Stimulated activated naive CD8-positive, alpha-beta T cell treated with anti-CD3 and anti-CD28 coated beads, Interleukin-15, amount 100 ng/mL, for 72 hours (primary cell): ENCODE measurements at regions not wholly inside any gene's neighbourhood (a gene's known extent, or its start where the extent isn't known, plus 50 kb on each side); places are given as distances from the start of the nearest gene placed in this dataset.

Source experiments
- ATAC-seq: fragments of 150-1000 bp; cut with Tn5 transposase; 2 replicates; pipeline ENCODE4 v1.10.0; 2021; ENCODE audit warnings: mild to moderate bottlenecking, moderate library complexity
- DNase-seq, 2 donors: peaks; one replicate each; pipeline ENCODE4 v3.0.0; 2021 to 2022
- H3K27ac Mint-ChIP-seq, 2 donors: one replicate each; pipeline ENCODE4 v1.8.0; 2022; ENCODE audit warnings: mild to moderate bottlenecking in 2 of 2, mixed read lengths in 2 of 2, moderate library complexity in 2 of 2
- H3K27me3 Mint-ChIP-seq: one replicate; pipeline ENCODE4 v1.8.0; 2022; ENCODE audit warnings: mixed read lengths
- H3K4me1 Mint-ChIP-seq: one replicate; pipeline ENCODE4 v1.8.0; 2022; ENCODE audit warnings: mild to moderate bottlenecking, mixed read lengths
- H3K4me3 Mint-ChIP-seq, 2 donors: one replicate each; pipeline ENCODE4 v1.8.0; 2022; ENCODE audit warnings: mild to moderate bottlenecking in 2 of 2, mixed read lengths in 2 of 2, moderate library complexity in 1 of 2
- H3K9me3 Mint-ChIP-seq, 2 donors: one replicate each; pipeline ENCODE4 v1.8.0; 2022; ENCODE audit warnings: mixed read lengths in 2 of 2

DNA sequence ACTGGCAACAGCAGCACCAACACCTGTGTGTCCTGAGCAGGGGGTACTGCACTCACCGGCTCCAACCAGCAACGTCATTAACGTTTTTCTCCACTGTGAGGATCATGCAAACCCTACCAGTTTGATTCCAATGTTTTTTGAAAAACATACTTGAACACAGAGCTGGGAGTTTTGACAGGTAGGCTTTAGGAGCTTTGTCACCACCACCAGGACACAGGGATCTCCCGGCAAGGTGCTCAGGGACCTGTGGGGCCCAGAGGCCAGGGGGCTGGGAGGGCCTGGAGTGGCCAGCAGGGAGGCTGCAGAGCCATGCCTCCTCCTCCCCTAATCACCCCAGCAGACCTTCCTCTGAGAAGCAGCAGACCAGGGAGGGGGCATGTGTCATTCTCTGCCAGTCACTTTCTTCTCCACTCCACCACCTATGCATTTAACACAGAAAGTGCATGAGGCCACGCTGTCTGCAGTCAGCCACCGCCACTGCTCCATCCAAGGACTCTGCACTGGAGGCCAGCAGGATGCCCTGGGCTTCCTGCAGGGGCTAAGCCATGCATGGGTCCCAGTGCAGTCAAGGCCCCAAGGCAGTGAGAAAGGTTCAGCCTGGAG lies 768.2 kb downstream of the KCNJ18 start:
- Mint-ChIP-seq H3K27ac (no peak overlapping the region), H3K27me3 (no peaks in the 10 kb centered on the region), H3K4me1 (no peaks in the 10 kb centered on the region), H3K4me3 (no peak overlapping the region), H3K9me3 (peaks cover 13 to 46% of the 10 kb centered on the region in 2 donors)
- ATAC-seq (no peak), DNase-seq (no peak)

DNA sequence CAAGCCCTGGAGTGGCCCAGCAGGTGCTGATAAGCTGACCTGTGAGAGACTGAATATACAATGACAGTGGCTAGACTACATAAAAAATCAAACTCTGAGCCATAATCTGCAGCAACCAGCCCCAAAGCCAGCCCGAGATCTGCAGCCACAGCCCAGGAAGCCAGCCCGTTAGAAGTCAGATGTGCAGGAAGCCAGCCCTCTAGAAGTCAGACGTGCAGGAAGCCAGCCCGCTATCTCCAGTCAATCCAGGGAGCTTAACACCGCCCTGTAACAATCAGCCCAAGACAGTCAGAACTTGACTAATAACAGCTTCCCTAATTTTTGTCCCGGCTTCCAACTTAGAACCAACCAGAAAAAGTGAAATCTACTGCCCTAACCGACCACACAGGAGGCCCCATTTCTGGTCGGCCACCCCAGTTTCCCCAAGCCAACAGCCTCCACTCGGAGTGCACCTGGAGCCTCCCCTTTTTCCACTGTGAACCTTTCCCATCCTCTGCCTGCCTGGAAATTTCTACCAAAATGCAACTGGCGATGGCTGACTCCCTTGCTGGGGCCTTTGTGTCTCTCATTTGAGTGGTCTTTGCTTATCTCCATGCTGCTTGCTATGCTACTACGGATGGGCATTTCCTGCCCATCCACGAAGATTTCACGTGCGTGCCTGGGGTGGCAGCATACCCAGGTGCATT lies 769.3 kb downstream of the KCNJ18 start:
- ATAC-seq = no peak

DNA sequence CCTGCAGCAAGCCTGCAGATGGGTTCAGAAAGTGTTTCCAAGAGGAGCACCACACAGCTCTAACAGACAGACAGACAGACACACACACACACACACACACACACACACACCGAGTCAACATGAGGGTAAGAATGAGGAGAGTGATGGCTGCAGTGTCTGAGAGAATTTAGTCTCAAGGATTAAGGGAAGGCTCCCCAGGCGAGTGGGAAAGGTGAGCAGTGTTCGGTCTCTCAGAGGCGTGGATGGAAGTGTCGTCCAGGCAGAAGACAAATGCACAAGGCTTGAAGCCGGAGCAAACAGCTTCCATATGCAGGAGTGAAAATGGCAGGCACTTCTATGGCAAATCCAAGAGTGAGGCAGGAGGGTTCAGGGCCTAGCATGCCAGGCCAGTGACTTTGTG lies 770.1 kb downstream of the KCNJ18 start:
- Mint-ChIP-seq H3K4me1 (no peaks in the 10 kb centered on the region), H3K9me3 (peaks cover 18 to 48% of the 10 kb centered on the region in 2 donors), H3K27me3 (no peaks in the 10 kb centered on the region), H3K4me3 (no peak overlapping the region), H3K27ac (no peak overlapping the region)
- ATAC-seq = no peak
- no peak for DNase-seq

More for the DNA sequence above, 769.3 kb downstream of the KCNJ18 start:
- Mint-ChIP-seq H3K9me3 (peaks cover 17 to 44% of the 10 kb centered on the region in 2 donors), H3K27me3 (no peaks in the 10 kb centered on the region), H3K4me1 (no peaks in the 10 kb centered on the region), H3K4me3 (no peak overlapping the region), H3K27ac (no peak overlapping the region)
- DNase-seq = no peak

DNA sequence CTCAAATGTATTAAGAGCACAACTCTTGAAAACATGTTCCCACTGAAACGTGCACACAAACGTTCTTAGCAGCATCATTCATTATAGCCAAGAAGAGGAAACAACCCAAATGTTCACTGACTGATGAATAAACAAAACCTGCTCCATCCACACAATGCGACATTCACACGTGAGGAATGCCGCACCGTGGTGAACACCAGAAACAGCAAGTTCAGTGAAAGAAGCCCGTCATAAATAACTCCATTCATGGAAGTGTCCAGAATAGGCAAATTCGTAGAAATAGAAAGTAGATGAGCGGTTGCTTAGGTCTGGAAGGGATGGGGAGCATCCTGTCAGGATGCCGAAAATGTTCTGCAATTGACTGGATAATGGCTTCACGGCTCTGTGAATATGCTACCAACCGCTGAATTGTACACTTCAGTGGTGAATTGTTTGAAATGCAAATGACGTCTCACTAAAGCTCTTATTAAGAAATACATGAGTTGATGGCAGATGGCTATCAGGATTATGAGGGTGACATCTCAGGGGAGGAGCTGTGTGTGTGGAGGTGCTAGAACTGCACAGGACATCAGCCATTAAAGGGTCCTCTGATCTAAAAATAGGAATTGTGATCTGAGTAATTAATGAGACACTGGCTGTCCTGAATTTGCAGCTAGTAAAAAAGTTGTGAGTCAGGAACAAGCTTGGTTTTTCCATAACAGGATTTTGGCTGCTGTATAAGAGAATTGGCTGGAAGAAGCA lies 771.0 kb downstream of the KCNJ18 start:
- Mint-ChIP-seq H3K27me3 (no peaks in the 10 kb centered on the region), H3K27ac (no peak overlapping the region), H3K4me1 (no peaks in the 10 kb centered on the region)

DNA sequence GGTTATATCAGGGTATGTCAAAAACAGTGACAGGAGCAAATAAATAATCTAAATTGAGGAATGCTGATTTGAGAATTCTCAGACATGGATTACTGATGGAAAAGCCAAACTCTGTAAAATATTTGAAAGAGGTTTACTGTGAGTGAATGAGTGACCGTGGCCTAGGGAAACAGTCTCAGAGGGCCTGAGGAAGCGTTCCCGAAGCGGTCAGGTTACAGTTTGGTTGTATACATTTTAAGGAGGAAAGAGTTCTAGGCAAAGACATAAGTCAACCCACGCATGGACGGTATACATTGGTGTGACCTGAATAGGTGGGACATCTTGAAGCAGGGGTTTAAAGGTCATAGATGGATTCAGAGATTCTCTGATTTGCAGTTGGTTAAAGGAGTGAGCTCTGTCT lies 771.7 kb downstream of the KCNJ18 start:
- Mint-ChIP-seq H3K27ac (no peak overlapping the region), H3K9me3 (peaks cover 19 to 51% of the 10 kb centered on the region in 2 donors), H3K4me3 (no peak overlapping the region)

More for the DNA sequence above, 771.0 kb downstream of the KCNJ18 start:
- peaks cover 18 to 50% of the 10 kb centered on the region in 2 donors for H3K9me3 Mint-ChIP-seq
- H3K4me3 Mint-ChIP-seq = no peak overlapping the region
- DNase-seq (no peak), ATAC-seq (no peak)

DNA sequence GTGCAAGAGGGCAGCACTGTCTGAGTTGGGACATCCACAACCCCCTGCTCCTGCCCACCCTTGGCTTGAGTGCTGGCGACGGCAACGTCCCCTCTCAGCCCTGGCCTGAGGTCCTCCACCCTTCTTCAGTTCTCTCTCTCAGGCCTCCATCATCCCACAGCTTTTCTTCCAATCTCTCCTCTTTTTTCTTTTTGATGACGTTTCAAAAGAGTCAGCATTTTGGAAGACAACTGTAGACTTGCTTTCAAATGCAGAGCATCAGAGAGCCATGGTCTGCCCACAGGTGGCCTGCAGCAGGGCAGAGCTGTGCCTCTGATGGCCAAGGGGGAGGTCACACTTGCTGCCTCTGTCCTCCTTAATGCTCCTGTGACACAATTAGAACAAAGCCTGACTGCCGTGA lies 775.4 kb downstream of the KCNJ18 start:
- ATAC-seq (no peak), DNase-seq (no peak)
- peaks cover 23 to 59% of the 10 kb centered on the region in 2 donors for H3K9me3 Mint-ChIP-seq
- no peaks in the 10 kb centered on the region for H3K27me3 Mint-ChIP-seq
- no peak overlapping the region for H3K4me3 Mint-ChIP-seq
- no peak overlapping the region for H3K27ac Mint-ChIP-seq
- H3K4me1 Mint-ChIP-seq = no peaks in the 10 kb centered on the region

More for the DNA sequence above, 771.7 kb downstream of the KCNJ18 start:
- Mint-ChIP-seq H3K27me3 (no peaks in the 10 kb centered on the region), H3K4me1 (no peaks in the 10 kb centered on the region)
- DNase-seq = no peak
- no peak for ATAC-seq

DNA sequence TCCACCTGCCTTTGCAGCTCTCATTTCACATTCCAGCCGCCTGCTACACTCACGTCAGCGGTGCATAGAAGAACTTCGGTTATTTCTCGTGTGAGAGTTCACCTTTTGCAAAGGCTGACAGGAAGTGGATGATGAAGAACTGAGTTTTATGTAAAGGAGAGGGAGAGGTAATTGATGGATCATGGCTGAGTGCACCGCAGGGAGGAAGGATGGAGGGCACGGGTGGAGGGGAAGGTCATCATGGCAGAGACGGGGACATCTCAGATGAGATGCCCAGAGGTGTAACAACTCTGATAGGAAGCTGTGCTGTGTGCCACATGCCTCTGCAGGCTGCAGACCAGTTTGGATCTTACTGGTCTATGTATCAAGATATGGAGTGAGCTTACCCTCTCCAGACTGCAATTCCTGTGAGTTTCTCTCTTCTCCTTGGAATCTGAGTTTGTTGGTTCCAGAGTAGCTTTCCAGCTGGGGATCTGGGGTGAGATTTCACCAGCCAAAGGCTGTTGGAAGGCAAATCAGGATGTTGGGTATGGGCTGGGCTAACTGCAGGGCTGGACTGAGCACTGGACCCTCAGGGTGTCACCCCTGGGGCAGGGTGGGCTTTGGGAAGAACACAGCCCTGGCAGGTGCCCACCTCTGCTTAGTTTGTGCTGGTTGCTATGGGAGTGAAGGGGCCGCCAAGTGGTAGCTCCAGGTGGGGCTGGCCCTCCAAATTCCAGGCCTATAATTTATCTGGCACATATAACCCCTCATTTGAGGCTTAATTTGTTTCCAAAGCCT lies 777.0 kb downstream of the KCNJ18 start:
- Mint-ChIP-seq H3K27me3 (no peaks in the 10 kb centered on the region), H3K4me3 (no peak overlapping the region), H3K9me3 (peaks cover 18 to 43% of the 10 kb centered on the region in 2 donors), H3K4me1 (no peaks in the 10 kb centered on the region), H3K27ac (no peak overlapping the region)
- ATAC-seq (no peak), DNase-seq (no peak)

DNA sequence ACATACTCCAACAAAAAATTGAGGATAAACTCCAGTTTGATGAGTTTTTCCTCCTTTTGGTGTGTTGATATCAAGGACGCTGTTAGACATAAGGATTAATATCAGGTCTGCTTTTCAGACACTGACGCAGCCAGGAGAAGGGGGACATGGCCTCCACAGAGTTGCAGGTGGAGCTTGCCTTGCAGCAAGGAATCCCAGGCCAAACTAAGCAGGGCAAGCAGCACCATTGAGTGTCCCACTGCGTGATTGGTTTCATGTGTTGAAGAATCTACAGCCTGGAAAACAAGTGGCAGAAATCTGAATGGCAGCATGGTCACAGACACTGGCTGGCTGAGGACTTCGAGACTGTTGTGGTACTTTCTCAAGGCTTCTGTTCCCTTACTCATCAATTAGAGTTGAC lies 777.6 kb downstream of the KCNJ18 start:
- H3K27ac Mint-ChIP-seq = no peak overlapping the region
- no peaks in the 10 kb centered on the region for H3K27me3 Mint-ChIP-seq
- H3K4me3 Mint-ChIP-seq = no peak overlapping the region
- H3K4me1 Mint-ChIP-seq = no peaks in the 10 kb centered on the region
- no peak for ATAC-seq
- peaks cover 16 to 40% of the 10 kb centered on the region in 2 donors for H3K9me3 Mint-ChIP-seq
- no peak for DNase-seq

DNA sequence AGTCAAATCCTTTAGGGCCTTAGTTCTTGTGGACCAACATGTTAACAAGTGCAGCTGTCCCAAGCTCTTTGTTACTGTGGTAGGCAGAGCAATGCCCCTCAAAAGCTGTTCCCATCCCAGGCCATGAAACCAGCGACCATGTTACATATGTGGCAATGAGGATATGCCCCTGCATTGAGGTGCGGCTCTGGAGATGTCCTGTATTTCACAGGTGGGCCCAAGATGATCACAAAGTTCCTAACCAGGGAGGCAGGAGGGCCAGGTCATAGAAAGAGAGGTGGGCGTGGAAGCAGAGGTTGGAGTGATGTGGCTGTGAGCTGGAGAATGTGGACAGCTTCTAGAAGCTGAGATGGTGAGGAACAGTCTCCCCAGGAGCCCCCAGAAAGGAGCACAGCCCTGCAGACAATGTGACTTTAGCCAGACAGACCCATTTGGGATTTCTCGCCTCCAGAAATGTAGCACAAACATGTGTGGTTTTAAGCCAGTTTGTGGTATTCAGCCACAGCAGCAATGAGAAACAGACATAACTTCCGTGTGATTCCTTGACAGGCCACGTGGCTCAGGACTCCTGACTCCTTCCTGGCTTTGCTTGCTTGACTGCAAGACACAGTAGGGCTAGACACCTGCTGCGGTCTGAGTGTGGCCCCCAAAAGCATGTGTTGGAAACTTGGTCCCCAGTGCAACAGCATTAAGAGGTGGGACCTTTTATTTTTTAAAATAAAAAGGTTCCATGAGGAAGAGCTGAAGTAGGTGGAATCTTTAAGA lies 778.3 kb downstream of the KCNJ18 start:
- Mint-ChIP-seq H3K4me1 (no peaks in the 10 kb centered on the region), H3K4me3 (no peak overlapping the region), H3K27me3 (no peaks in the 10 kb centered on the region), H3K9me3 (peaks cover 16 to 40% of the 10 kb centered on the region in 2 donors), H3K27ac (no peak overlapping the region)
- ATAC-seq (no peak), DNase-seq (no peak)

DNA sequence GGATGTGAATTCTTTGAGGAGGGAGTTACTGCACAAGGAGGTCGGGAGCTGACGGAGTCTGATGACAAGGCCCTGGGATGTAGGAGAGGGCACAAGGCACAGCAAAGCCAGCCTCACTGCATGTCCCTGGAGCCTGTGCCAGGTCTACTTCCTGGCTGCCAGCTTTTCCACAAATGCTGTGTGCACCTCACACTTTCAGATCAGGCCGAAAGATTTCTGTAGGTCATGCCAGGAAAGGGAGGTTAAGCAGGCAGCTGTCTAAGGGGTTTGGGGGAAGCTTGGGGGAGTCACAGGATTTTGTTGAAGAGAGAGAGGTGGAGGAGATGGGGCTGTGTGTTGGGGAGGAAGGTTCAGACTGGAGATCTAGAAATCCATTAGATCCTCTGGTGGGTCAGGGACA lies 792.5 kb downstream of the KCNJ18 start:
- H3K9me3 Mint-ChIP-seq = peaks cover 16 to 45% of the 10 kb centered on the region in 2 donors
- ATAC-seq (no peak), DNase-seq (no peak)
- no peaks in the 10 kb centered on the region for H3K27me3 Mint-ChIP-seq
- H3K27ac Mint-ChIP-seq = peak overlapping the region in 1 of 2 donors; percentile 37
- no peak overlapping the region for H3K4me3 Mint-ChIP-seq
- H3K4me1 Mint-ChIP-seq = no peaks in the 10 kb centered on the region

DNA sequence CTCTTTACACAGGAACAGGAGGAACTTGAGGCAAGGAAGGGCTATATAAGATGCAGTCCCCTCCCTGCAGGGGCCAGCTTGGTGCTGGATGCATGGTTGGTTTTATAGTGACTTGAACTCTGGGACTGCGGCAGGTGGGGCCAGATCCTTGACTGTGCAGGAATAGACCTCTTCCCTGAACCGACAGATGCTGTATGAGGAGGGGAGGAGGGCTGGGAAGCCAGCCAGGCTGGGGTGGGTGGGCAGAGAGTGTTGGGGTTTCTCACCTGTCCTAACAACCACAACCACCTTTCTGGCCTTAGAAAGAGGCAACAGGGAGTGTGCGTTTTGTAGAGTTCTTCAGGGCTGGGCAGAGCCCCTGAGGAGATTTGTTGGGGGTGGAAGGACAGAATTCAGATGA lies 798.1 kb downstream of the KCNJ18 start:
- H3K4me1 Mint-ChIP-seq = no peaks in the 10 kb centered on the region
- ATAC-seq (no peak), DNase-seq (no peak)
- H3K27me3 Mint-ChIP-seq = no peaks in the 10 kb centered on the region
- H3K9me3 Mint-ChIP-seq = peaks cover 0 to 56% of the 10 kb centered on the region in 2 donors
- H3K27ac Mint-ChIP-seq = no peak overlapping the region
- H3K4me3 Mint-ChIP-seq = no peak overlapping the region

DNA sequence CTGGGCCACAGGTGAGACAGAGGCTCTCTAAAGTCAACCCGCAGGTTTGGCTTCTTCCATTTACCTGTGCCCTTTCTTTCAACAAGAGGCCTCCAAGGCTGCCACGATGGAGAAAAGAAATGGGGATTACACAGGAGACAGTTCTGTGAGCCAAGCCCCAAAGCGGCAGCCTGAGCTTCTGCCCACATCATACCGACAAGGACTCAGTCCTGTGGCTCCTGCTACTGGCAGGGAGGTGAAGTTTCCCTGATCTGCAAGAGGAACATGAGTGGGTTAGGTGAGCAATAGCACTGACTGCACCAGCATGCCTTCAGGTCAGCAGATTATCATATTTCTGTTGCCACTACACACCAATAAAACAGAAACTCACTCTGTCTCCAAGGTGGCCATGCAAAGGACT lies 800.0 kb downstream of the KCNJ18 start:
- Mint-ChIP-seq H3K27ac (no peak overlapping the region), H3K27me3 (no peaks in the 10 kb centered on the region), H3K4me3 (no peak overlapping the region), H3K4me1 (no peaks in the 10 kb centered on the region), H3K9me3 (peaks cover 5 to 45% of the 10 kb centered on the region in 2 donors)
- DNase-seq = no peak
- ATAC-seq = no peak

DNA sequence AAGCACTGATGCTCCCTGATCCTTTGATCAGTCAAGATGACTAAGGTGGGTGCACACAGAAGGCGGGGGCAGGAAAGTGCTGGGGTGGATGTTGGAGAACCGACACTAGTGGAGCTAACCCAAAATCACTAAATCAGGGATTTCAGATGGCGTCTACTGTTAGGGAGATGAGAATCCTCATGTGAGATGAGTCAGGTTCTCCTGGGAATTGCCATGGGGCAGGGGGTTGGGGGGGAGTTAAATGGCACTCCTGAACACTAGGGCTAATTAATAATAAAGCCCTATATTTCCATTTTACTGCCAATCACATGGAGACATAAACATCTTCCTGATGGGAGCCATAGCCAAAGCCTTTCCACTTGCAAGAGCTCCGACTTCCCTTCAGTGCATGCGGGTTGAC lies 804.1 kb downstream of the KCNJ18 start:
- DNase-seq (no peak), ATAC-seq (no peak)
- no peak overlapping the region for H3K4me3 Mint-ChIP-seq
- no peaks in the 10 kb centered on the region for H3K27me3 Mint-ChIP-seq
- H3K4me1 Mint-ChIP-seq = no peaks in the 10 kb centered on the region
- H3K27ac Mint-ChIP-seq = no peak overlapping the region
- peaks cover 7 to 44% of the 10 kb centered on the region in 2 donors for H3K9me3 Mint-ChIP-seq

DNA sequence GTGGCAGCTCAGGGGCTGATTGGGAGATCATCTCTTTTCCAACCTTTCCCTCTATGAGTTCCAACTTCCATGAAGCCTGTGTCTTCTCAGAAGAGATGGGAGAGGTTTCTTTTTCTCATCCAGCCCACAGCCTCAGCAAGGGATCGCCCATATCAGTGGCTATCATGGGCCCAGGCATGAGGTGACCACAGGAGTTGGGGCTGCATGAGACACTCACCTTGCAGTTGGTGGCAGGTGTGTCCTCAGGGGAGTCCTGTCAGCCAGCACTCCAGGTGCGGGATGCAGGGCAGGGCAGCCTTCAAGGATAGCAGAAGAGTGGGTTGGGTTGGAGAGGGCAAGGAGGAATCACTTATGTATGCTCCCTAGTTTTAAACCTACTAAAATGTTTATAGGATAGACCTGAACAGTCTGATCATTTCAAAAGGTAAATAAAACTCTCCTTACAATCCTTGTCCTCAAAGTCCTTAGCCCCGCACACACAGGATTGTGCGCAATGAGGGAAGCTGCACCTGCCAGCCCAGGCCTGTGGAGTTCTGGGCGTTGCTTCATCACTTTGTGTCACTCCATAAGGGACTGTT lies 811.1 kb downstream of the KCNJ18 start:
- Mint-ChIP-seq H3K9me3 (peaks cover 5 to 48% of the 10 kb centered on the region in 2 donors), H3K4me1 (no peaks in the 10 kb centered on the region), H3K4me3 (no peak overlapping the region)

DNA sequence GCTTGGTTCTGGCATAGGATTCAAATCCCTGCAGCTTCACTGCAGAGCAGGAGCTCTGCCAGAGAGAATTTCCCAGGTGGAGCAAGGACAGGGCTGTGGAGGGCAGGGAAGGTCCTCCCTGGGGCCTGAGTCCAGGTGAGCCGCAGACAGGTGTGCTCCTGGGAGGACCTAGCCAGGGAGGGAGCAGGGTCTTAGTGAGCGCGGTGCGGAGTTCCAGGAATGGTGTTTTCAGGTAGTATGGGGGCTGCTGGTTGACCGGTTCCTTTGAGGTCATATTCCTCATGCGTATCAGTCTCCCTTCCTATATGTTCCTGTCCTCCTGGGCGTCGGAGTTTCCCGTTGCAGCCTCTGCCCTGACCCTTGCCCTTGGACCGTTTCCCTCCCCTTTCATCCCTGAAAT lies 813.3 kb downstream of the KCNJ18 start:
- ATAC-seq (no peak), DNase-seq (no peak)
- peaks cover 5 to 46% of the 10 kb centered on the region in 2 donors for H3K9me3 Mint-ChIP-seq
- H3K4me1 Mint-ChIP-seq = no peaks in the 10 kb centered on the region
- no peak overlapping the region for H3K27ac Mint-ChIP-seq
- H3K27me3 Mint-ChIP-seq = no peaks in the 10 kb centered on the region
- H3K4me3 Mint-ChIP-seq = no peak overlapping the region

More for the DNA sequence above, 811.1 kb downstream of the KCNJ18 start:
- no peaks in the 10 kb centered on the region for H3K27me3 Mint-ChIP-seq
- ATAC-seq = no peak
- DNase-seq = no peak
- H3K27ac Mint-ChIP-seq = no peak overlapping the region
